ENCODE measurements at regions not wholly inside any gene's neighbourhood (a gene's known extent, or its start where the extent isn't known, plus 50 kb on each side); places are given as distances from the start of the nearest gene placed in this dataset.

- DNase-seq: no peak
These were observed 958.7 kb downstream of the BCL11A start for GRCh38 chr2:59594671-59595222.

- DNase-seq: no peak
These were observed 962.7 kb downstream of the BCL11A start for GRCh38 chr2:59590798-59591197.

- no peak for DNase-seq
These were observed 963.6 kb downstream of the BCL11A start for GRCh38 chr2:59589881-59590280.

GRCh38 chr2:59588286-59588685 is 965.2 kb downstream of the BCL11A start:
- DNase-seq: no peak

GRCh38 chr2:59586176-59586575 is 967.3 kb downstream of the BCL11A start:
- DNase-seq: no peak

- peak; percentile 59 for DNase-seq
These were observed 967.8 kb downstream of the BCL11A start for GRCh38 chr2:59585655-59586054.

- no peak for DNase-seq
These were observed 968.5 kb downstream of the BCL11A start for GRCh38 chr2:59584958-59585357.

- no peak for DNase-seq
These were observed 970.2 kb downstream of the BCL11A start for GRCh38 chr2:59583173-59583765.

- no peak for DNase-seq
These were observed 975.1 kb downstream of the BCL11A start for GRCh38 chr2:59578349-59578748.

- DNase-seq: no peak
These were observed 978.3 kb downstream of the BCL11A start for GRCh38 chr2:59575191-59575590.

GRCh38 chr2:59572227-59572626 is 981.2 kb downstream of the BCL11A start:
- DNase-seq: no peak

- DNase-seq: no peak
These were observed 982.6 kb downstream of the BCL11A start for GRCh38 chr2:59570818-59571217.

- DNase-seq: no peak
These were observed 984.3 kb downstream of the BCL11A start for GRCh38 chr2:59569124-59569523.

GRCh38 chr2:59568461-59568860 is 985.0 kb downstream of the BCL11A start:
- DNase-seq: no peak

GRCh38 chr2:59567151-59567550 is 986.3 kb downstream of the BCL11A start:
- DNase-seq: peak; percentile 14

- no peak for DNase-seq
These were observed 986.7 kb downstream of the BCL11A start for GRCh38 chr2:59566739-59567138.

GRCh38 chr2:59561281-59561680 is 992.2 kb downstream of the BCL11A start:
- DNase-seq: no peak

GRCh38 chr2:59560769-59561168 is 992.7 kb downstream of the BCL11A start:
- DNase-seq: no peak

GRCh38 chr2:59540864-59541263 is 1012.6 kb downstream of the BCL11A start:
- no peak for DNase-seq

GRCh38 chr2:59538398-59538911 is 1015.0 kb downstream of the BCL11A start:
- DNase-seq: no peak

- no peak for DNase-seq
These were observed 1020.6 kb downstream of the BCL11A start for GRCh38 chr2:59532808-59533207.

GRCh38 chr2:59530258-59530657 is 1023.2 kb downstream of the BCL11A start:
- DNase-seq: no peak

- DNase-seq: no peak
These were observed 1023.7 kb downstream of the BCL11A start for GRCh38 chr2:59529726-59530125.

GRCh38 chr2:59528525-59528924 is 1024.9 kb downstream of the BCL11A start:
- no peak for DNase-seq

- no peak for DNase-seq
These were observed 1050.5 kb downstream of the BCL11A start for GRCh38 chr2:59502981-59503380.

All from NCI-H510A treated with DMSO at 0.1 percent for 48 hours (cell line).